Esophagus muscularis mucosa (tissue), 3 donors: ENCODE measurements at regions not wholly inside any gene's neighbourhood (a gene's known extent, or its start where the extent isn't known, plus 50 kb on each side); places are given as distances from the start of the nearest gene placed in this dataset.

Source experiments
- CTCF ChIP-seq, 3 experiments: fragments of 200-600 bp in 2 of 3; fragments of 450-650 bp in 1 of 3; sonication (generic) in 2 of 3; IDR thresholded peaks; one replicate each; pipeline ENCODE4 v1.5.1; 2017 to 2019; ENCODE audit warnings: antibody characterized with exemption in 3 of 3, mild to moderate bottlenecking in 2 of 3, moderate library complexity in 1 of 3
- POLR2A ChIP-seq: fragments of 450-650 bp; IDR thresholded peaks from one replicate; pipeline ENCODE4 v1.6.1; 2017; ENCODE audit warnings: antibody characterized with exemption, moderate library complexity, mild to moderate bottlenecking, low read depth

- TF ChIP-seq CTCF (IDR thresholded peaks at IDR 0.05) = no peak
- TF ChIP-seq POLR2A = no peak
Measured at GRCh38 chr2:239711911-239712570, 311.2 kb upstream of the HDAC4 start.
